HepG2 (cell line): ENCODE measurements at regions not wholly inside any gene's neighbourhood (a gene's known extent, or its start where the extent isn't known, plus 50 kb on each side); places are given as distances from the start of the nearest gene placed in this dataset.

Experiments
- ERF ChIP-seq: IDR thresholded peaks from 2 replicates; pipeline ENCODE4 v1.6.1; 2018; ENCODE audit warnings: missing biosample characterization, missing genetic modification reagents
- HOXA7 ChIP-seq: sonication (generic); formaldehyde crosslinking; IDR thresholded peaks from 2 replicates; pipeline ENCODE4 v1.8.1; 2022; ENCODE audit warnings: mild to moderate bottlenecking, missing genetic modification reagents, moderate library complexity
- LCORL ChIP-seq, 2 experiments: fragments of 450-650 bp in 1 of 2; sonication (generic) in 1 of 2; formaldehyde crosslinking in 1 of 2; IDR thresholded peaks; 2 replicates each; pipeline versions ENCODE4 v1.5.0 to v1.6.1; 2017 to 2020; ENCODE audit warnings: antibody characterized with exemption in 1 of 2, missing genetic modification reagents in 1 of 2
- NFKB2 ChIP-seq: sonication (generic); formaldehyde crosslinking; IDR thresholded peaks from 2 replicates; pipeline ENCODE4 v1.4.0; 2020; ENCODE audit warnings: missing genetic modification reagents, borderline replicate concordance
- RXRB ChIP-seq: IDR thresholded peaks from 2 replicates; pipeline ENCODE4 v1.6.1; 2016; ENCODE audit warnings: borderline replicate concordance, missing genetic modification reagents, missing compliant biosample characterization
- SALL1 ChIP-seq: sonication (generic); formaldehyde crosslinking; IDR thresholded peaks from 2 replicates; pipeline ENCODE4 v1.8.0; 2022; ENCODE audit warnings: mild to moderate bottlenecking, missing genetic modification reagents
- SAP130 ChIP-seq: IDR thresholded peaks from 2 replicates; pipeline ENCODE4 v1.6.1; 2016; ENCODE audit warnings: low read depth
- STAT6 ChIP-seq: sonication (generic); formaldehyde crosslinking; IDR thresholded peaks from 2 replicates; pipeline ENCODE4 v1.4.0; 2020; ENCODE audit warnings: missing genetic modification reagents, mild to moderate bottlenecking, borderline replicate concordance
- TEAD3 ChIP-seq: optimal IDR thresholded peaks from 2 replicates; pipeline ENCODE3; 2016; ENCODE audit warnings: borderline replicate concordance
- TP53 ChIP-seq: sonication (generic); formaldehyde crosslinking; conservative IDR thresholded peaks from 2 replicates; pipeline ENCODE4 v1.4.0; 2020; ENCODE audit warnings: missing genetic modification reagents
- ZBTB1 ChIP-seq: sonication (generic); formaldehyde crosslinking; IDR thresholded peaks from 2 replicates; pipeline ENCODE4 v1.4.0; 2020; ENCODE audit warnings: missing genetic modification reagents, borderline replicate concordance
- ZFP82 ChIP-seq: sonication (generic); formaldehyde crosslinking; IDR thresholded peaks from 2 replicates; pipeline ENCODE4 v1.5.1; 2020; ENCODE audit warnings: mild to moderate bottlenecking, missing genetic modification reagents, borderline replicate concordance
- ZNF24 ChIP-seq: fragments of 450-650 bp; IDR thresholded peaks from 2 replicates; pipeline ENCODE4 v1.6.1; 2017; ENCODE audit warnings: antibody characterized with exemption, mild to moderate bottlenecking
- ZXDC ChIP-seq: sonication (generic); formaldehyde crosslinking; IDR thresholded peaks from 2 replicates; pipeline ENCODE4 v1.5.0; 2020; ENCODE audit warnings: mild to moderate bottlenecking, missing genetic modification reagents
- TF ChIP-seq, protein P1 (sequence below): sonication (generic); formaldehyde crosslinking; IDR thresholded peaks from 2 replicates; pipeline ENCODE4 v1.4.0; 2020; ENCODE audit warnings: missing genetic modification reagents
- TF ChIP-seq, protein P2 (sequence below): sonication (generic); formaldehyde crosslinking; IDR thresholded peaks from 2 replicates; pipeline ENCODE4 v1.4.0; 2020; ENCODE audit warnings: low read depth, mild to moderate bottlenecking, missing genetic modification reagents
- TF ChIP-seq, protein P3 (sequence below): sonication (generic); formaldehyde crosslinking; IDR thresholded peaks from 2 replicates; pipeline ENCODE4 v1.5.1; 2020; ENCODE audit warnings: mild to moderate bottlenecking, moderate library complexity, missing genetic modification reagents
- TF ChIP-seq, protein P4 (sequence below): sonication (generic); formaldehyde crosslinking; IDR thresholded peaks from 2 replicates; pipeline ENCODE4 v1.4.0; 2020; ENCODE audit warnings: missing genetic modification reagents

DNA sequence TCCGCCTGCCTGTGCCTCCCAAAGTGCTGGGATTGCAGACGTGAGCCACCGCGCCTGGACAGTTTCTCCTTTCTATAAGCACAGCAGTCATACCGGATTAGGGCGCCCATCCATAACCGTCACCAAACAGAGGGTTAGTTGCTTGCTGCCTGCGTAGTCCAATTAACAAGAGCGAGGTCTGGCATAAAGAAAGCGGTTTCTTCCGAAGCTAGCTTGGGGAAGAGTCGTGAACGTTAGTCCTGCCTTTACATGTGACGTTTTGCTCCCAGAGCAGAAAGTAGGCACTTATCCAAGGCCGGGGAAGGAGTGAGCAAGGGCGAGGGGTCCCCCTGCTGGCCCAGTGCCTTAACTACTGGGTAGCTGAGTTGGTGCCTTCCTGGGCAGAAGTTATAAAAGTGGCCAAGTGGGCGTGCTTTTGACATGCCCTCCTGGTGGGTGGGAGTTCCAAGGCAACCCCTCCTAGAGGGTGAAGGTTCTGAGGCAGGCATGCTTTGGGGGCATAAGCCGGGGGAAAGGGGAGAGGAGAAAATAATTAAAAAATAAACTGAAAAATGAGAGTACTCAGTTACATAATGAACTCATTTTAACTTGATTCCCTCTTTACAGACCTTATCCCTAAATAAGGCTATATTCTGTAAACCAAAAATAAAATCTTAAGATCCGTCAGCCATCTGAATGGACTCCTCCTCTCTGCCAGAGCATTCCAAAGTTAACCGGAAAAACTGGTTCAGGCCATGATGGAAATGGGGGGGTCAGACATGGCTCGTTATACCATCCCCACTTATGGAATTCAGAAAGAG lies 88.0 kb downstream of the FAM217A start (continued):
- TF ChIP-seq TP53 (CRISPR knock-in tag) (no peak), HOXA7 (CRISPR knock-in tag) (no peak), ERF (CRISPR knock-in tag) (0 out of 2 replicates have a peak, but pooled peaks have one; percentile 45), LCORL (IDR thresholded peaks at IDR 0.05) (no peak), LCORL (CRISPR knock-in tag; IDR thresholded peaks at IDR 0.05) (no peak), TEAD3 (CRISPR knock-in tag) (peak; percentile 8), RXRB (CRISPR knock-in tag) (peak; percentile 25; the same call in 1 of the 2 replicates), SAP130 (peak; percentile 27; the same call in 1 of the 2 replicates), ZNF24 (no peak), ZFP82 (no peak), ZBTB1 (CRISPR knock-in tag) (no peak), NFKB2 (CRISPR knock-in tag) (0 out of 2 replicates have a peak, but pooled peaks have one; percentile 29), SALL1 (CRISPR knock-in tag) (peak; percentile 74), STAT6 (CRISPR knock-in tag) (no peak), ZXDC (CRISPR knock-in tag) (no peak)
- TF ChIP-seq, protein P1, sequence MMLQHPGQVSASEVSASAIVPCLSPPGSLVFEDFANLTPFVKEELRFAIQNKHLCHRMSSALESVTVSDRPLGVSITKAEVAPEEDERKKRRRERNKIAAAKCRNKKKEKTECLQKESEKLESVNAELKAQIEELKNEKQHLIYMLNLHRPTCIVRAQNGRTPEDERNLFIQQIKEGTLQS: no peak
- TF ChIP-seq, protein P2, sequence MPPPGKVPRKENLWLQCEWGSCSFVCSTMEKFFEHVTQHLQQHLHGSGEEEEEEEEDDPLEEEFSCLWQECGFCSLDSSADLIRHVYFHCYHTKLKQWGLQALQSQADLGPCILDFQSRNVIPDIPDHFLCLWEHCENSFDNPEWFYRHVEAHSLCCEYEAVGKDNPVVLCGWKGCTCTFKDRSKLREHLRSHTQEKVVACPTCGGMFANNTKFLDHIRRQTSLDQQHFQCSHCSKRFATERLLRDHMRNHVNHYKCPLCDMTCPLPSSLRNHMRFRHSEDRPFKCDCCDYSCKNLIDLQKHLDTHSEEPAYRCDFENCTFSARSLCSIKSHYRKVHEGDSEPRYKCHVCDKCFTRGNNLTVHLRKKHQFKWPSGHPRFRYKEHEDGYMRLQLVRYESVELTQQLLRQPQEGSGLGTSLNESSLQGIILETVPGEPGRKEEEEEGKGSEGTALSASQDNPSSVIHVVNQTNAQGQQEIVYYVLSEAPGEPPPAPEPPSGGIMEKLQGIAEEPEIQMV (CRISPR knock-in tag): peak; percentile 54; the same call in 1 of the 2 replicates
- TF ChIP-seq, protein P3, sequence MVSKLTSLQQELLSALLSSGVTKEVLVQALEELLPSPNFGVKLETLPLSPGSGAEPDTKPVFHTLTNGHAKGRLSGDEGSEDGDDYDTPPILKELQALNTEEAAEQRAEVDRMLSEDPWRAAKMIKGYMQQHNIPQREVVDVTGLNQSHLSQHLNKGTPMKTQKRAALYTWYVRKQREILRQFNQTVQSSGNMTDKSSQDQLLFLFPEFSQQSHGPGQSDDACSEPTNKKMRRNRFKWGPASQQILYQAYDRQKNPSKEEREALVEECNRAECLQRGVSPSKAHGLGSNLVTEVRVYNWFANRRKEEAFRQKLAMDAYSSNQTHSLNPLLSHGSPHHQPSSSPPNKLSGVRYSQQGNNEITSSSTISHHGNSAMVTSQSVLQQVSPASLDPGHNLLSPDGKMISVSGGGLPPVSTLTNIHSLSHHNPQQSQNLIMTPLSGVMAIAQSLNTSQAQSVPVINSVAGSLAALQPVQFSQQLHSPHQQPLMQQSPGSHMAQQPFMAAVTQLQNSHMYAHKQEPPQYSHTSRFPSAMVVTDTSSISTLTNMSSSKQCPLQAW (CRISPR knock-in tag): peak; percentile 81
- TF ChIP-seq, protein P4, sequence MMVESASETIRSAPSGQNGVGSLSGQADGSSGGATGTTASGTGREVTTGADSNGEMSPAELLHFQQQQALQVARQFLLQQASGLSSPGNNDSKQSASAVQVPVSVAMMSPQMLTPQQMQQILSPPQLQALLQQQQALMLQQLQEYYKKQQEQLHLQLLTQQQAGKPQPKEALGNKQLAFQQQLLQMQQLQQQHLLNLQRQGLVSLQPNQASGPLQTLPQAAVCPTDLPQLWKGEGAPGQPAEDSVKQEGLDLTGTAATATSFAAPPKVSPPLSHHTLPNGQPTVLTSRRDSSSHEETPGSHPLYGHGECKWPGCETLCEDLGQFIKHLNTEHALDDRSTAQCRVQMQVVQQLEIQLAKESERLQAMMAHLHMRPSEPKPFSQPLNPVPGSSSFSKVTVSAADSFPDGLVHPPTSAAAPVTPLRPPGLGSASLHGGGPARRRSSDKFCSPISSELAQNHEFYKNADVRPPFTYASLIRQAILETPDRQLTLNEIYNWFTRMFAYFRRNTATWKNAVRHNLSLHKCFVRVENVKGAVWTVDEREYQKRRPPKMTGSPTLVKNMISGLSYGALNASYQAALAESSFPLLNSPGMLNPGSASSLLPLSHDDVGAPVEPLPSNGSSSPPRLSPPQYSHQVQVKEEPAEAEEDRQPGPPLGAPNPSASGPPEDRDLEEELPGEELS (CRISPR knock-in tag): no peak
